ENCODE measurements at regions not wholly inside any gene's neighbourhood (a gene's known extent, or its start where the extent isn't known, plus 50 kb on each side); places are given as distances from the start of the nearest gene placed in this dataset.

GRCh38 chr1:80961464-80962190, 839.1 kb upstream of the ADGRL2 start:
- DNase-seq (ENCODE audit: low spot score), result no peak
- TF ChIP-seq CTCF (IDR thresholded peaks at IDR 0.05; ENCODE audit: extremely low read depth, missing control alignments), result no peak

DNA sequence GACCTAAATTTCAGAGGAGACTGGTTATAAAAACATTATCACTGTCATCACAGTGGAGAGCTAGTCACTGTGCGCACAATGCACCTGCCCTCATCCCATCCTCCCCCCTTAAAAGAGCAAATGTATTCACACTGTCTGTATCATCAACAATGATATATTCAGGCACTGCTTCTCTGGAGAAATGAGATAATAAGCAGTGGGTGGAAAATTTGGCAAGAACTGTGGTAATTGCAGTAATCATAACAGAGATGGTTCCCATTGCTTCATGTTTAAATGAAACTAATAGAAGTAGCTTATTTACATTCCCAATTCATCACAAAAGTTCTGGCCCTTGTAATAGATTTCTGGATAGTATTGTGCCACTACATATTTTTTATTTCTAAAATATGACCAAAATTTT, 867.4 kb upstream of the ADGRL2 start:
- no peak for TF ChIP-seq CTCF (IDR thresholded peaks at IDR 0.05; ENCODE audit: extremely low read depth, missing control alignments)
- DNase-seq (ENCODE audit: low spot score), result no peak

GRCh38 chr1:80931178-80931577, 869.6 kb upstream of the ADGRL2 start:
- TF ChIP-seq CTCF (IDR thresholded peaks at IDR 0.05; ENCODE audit: extremely low read depth, missing control alignments), result no peak
- DNase-seq (ENCODE audit: low spot score), result no peak

DNA sequence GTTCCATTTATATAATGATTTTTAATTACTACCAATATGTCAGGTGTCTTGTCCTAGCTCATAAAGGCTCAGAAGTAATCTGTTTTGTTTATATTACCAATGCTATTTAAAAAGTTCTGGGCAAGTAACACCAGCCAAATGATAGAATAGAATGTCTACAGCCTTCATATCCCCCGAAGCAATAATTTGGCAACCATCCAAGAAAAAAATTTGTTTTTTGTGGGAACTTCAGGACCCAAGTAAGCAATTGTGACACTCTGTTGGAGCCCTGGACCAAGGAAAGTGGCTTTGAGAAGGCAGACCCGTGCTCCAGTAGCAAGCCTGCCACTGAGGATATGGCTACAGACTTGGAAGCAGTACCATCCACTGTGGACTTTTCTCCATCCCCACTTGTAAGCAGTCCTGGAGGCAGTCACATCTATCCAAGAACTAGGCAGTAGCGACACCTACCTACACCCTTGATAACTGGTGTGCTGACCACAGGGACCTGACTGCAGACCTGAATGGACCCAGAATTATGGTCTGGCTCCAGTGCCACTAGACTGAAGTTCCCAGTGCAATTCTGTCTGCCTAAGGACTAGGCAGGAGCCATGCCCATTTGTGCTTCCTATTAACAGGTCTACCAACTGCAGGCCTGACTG, 870.7 kb upstream of the ADGRL2 start:
- no peak for DNase-seq (ENCODE audit: low spot score)
- TF ChIP-seq CTCF (IDR thresholded peaks at IDR 0.05; ENCODE audit: extremely low read depth, missing control alignments), result no peak

DNA sequence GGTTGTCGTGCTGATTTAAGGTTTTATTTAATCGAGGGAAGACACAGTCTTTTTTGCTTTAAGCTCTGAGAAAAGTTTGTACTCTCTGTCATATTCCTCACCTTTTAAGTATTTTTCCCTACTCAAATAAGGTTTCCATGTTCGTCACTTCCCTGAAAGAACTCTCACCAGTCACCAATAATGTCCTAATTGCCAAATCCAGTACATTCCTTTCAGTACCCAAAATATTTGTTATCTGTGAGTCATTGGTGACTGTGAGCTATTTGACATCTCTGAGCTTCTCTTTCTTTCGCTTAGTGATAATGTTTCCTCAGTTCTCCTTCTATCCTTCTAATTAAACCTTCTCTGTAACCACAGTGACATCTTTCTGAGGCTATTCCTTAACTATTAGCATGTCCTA, 874.2 kb upstream of the ADGRL2 start:
- no peak for DNase-seq (ENCODE audit: low spot score)
- TF ChIP-seq CTCF (IDR thresholded peaks at IDR 0.05; ENCODE audit: extremely low read depth, missing control alignments), result no peak

DNA sequence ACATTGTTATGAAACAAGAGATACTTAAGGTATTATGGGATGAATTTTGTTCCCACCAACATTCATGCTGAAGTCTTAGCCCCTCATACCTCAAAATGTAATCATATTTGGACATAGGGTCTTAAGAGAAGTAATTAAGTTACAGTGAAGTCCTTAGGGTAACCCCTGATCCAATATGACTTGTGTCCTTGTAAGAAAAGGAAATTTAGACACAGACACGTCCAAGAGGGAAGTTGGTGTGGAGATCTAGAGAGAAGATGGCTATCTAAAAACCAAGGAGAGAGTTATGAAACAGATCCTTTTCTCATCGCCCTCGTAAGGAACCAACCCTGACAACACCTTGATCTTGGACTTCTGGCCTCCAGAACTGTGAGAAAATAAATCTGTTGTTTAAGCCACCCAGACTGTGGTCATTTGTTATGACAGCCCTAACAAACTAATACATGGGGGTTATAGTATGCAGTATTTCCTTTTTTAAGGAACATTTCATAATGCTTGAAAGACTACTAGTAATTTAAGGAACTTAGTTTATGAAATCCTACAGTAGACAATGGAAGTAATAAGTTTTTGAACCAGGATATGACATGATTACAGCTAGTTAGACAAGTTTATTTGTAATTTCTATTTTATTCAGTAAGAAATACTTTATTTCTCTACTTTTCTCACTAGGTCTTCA, 875.5 kb upstream of the ADGRL2 start:
- DNase-seq (ENCODE audit: low spot score), result no peak
- TF ChIP-seq CTCF (IDR thresholded peaks at IDR 0.05; ENCODE audit: extremely low read depth, missing control alignments), result no peak

- DNase-seq (ENCODE audit: low spot score), result no peak
- TF ChIP-seq CTCF (IDR thresholded peaks at IDR 0.05; ENCODE audit: extremely low read depth, missing control alignments), result no peak
Observed at GRCh38 chr1:80924290-80924689, 876.4 kb upstream of the ADGRL2 start.
